ENCODE measurements at regions not wholly inside any gene's neighbourhood (a gene's known extent, or its start where the extent isn't known, plus 50 kb on each side); places are given as distances from the start of the nearest gene placed in this dataset.

DNA sequence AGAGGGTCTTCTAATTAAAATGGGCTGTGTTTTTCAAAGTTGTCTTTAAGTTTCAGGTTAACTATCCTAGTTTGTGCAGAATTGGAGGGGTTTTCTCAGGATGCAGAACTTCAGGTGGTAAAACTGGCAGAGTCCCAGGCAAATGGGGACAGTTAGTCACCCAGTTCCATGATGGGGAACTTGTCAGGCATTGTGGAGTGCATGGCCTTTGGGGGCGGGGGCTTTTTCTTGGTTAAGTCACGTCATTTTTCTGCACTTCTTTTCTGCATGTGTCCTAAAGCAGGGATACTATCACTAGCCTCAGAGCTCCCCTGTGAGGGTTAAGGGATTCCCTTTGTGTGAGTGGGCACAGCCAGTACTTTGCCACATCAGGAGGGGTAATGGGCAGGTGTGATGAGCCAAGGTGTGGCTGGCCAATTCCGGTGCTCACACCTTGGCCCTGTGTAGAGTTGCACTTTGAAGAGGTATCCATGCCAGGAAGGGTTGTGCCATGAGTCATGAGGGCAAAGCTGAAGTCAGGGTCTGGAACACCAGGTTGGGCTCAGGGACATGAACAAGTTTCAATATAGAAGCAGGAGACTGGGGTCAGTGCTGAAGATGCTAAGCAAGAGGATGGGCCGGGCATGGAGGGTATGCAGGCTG lies 126.0 kb upstream of the RREB1 start:
- no peaks in the 10 kb centered on the region for H3K4me1 ChIP-seq (ENCODE audit: control insufficient read depth, extremely low read depth, insufficient read depth, low read length)
- dilution Hi-C loops (cut with MboI; ENCODE audit: extremely low pct_ligation_motif_present, low sequenced_read_pairs) (no loop called here), intact Hi-C loops (cut with micrococcal nuclease) (no loop called here)
- no peak overlapping the region for H3K4me2 ChIP-seq (ENCODE audit: insufficient read depth, low read length)
- no peak overlapping the region for H3K9ac ChIP-seq (replicated peaks; ENCODE audit: extremely low read depth, insufficient read depth, low read length)
- no peaks in the 10 kb centered on the region for H3K36me3 ChIP-seq (ENCODE audit: control insufficient read depth in 2 of 2, extremely low read depth in 1 of 2, insufficient read depth in 2 of 2, low read length in 2 of 2)
- DNase-seq (ENCODE audit: low read depth, low spot score): no peak
- BruUV-seq (replicated peaks): no TSS peak
- peaks cover 4 to 8% of the 10 kb centered on the region in 2 experiments for H3K27me3 ChIP-seq (ENCODE audit: control insufficient read depth in 2 of 2, insufficient read depth in 2 of 2, low read length in 2 of 2)
- no peak overlapping the region for H3K4me3 ChIP-seq (replicated peaks in 1 of 3; ENCODE audit: insufficient read depth in 1 of 3, low read depth in 1 of 3, low read length in 3 of 3)
- no peaks in the 10 kb centered on the region for H3K9me3 ChIP-seq (replicated peaks; ENCODE audit: control insufficient read depth, insufficient read depth, low read length)
- TF ChIP-seq POLR2A (IDR thresholded peaks at IDR 0.05; ENCODE audit: low read depth, low read length) (no peak), JUN (IDR thresholded peaks at IDR 0.05; ENCODE audit: borderline replicate concordance, insufficient read depth, insufficient read length, low read depth) (no peak), GATA2 (IDR thresholded peaks at IDR 0.05; ENCODE audit: insufficient read depth, insufficient read length, low read depth, low read length) (no peak), MYC (IDR thresholded peaks at IDR 0.05; ENCODE audit: low read depth, low read length) (no peak), POLR2AphosphoS5 (IDR thresholded peaks at IDR 0.05; ENCODE audit: insufficient read depth, low read depth, low read length) (no peak), EZH2 (IDR thresholded peaks at IDR 0.05; ENCODE audit: borderline replicate concordance, low read depth, low read length, severe bottlenecking) (no peak), FOS (IDR thresholded peaks at IDR 0.05; ENCODE audit: borderline replicate concordance, insufficient read depth, low read length) (no peak)
- TF ChIP-seq, protein P1, sequence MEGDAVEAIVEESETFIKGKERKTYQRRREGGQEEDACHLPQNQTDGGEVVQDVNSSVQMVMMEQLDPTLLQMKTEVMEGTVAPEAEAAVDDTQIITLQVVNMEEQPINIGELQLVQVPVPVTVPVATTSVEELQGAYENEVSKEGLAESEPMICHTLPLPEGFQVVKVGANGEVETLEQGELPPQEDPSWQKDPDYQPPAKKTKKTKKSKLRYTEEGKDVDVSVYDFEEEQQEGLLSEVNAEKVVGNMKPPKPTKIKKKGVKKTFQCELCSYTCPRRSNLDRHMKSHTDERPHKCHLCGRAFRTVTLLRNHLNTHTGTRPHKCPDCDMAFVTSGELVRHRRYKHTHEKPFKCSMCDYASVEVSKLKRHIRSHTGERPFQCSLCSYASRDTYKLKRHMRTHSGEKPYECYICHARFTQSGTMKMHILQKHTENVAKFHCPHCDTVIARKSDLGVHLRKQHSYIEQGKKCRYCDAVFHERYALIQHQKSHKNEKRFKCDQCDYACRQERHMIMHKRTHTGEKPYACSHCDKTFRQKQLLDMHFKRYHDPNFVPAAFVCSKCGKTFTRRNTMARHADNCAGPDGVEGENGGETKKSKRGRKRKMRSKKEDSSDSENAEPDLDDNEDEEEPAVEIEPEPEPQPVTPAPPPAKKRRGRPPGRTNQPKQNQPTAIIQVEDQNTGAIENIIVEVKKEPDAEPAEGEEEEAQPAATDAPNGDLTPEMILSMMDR (IDR thresholded peaks at IDR 0.05; ENCODE audit: extremely low read depth in 1 of 2, insufficient read depth in 1 of 2, low read depth in 1 of 2, low read length in 2 of 2): no peak
- TF ChIP-seq, protein P2, sequence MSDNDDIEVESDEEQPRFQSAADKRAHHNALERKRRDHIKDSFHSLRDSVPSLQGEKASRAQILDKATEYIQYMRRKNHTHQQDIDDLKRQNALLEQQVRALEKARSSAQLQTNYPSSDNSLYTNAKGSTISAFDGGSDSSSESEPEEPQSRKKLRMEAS (IDR thresholded peaks at IDR 0.05; ENCODE audit: insufficient read depth, insufficient read length): no peak
- H4K20me1 ChIP-seq (replicated peaks; ENCODE audit: control insufficient read depth, extremely low read depth, insufficient read depth, low read length): no peaks in the 10 kb centered on the region
- POLR2A ChIA-PET: no interaction called here
- H3K9me1 ChIP-seq (replicated peaks; ENCODE audit: control insufficient read depth, extremely low read depth, insufficient read depth, low read length): no peaks in the 10 kb centered on the region
- no peak overlapping the region for H2AFZ ChIP-seq (ENCODE audit: low read depth, low read length)
- no peak overlapping the region for H3K27ac ChIP-seq (ENCODE audit: insufficient read depth, low read depth, low read length)
- no peaks in the 10 kb centered on the region for H3K79me2 ChIP-seq (ENCODE audit: control insufficient read depth, insufficient read depth, low read length)
- no peak for FAIRE-seq
- CTCF ChIA-PET: no interaction called here
